HG02623 (cell line): ENCODE measurements at regions not wholly inside any gene's neighbourhood (a gene's known extent, or its start where the extent isn't known, plus 50 kb on each side); places are given as distances from the start of the nearest gene placed in this dataset.

ENCODE experiments used
- ATAC-seq: cut with Tn5 transposase; IDR thresholded peaks from one replicate; pipeline ENCODE4 v1.9.1; 2021; ENCODE audit warnings: moderate library complexity; ENCODE audit not compliant: unreplicated experiment

GRCh38 chrX:69365349-69365748, 138.8 kb upstream of the NALF2 start:
- no peak for ATAC-seq

DNA sequence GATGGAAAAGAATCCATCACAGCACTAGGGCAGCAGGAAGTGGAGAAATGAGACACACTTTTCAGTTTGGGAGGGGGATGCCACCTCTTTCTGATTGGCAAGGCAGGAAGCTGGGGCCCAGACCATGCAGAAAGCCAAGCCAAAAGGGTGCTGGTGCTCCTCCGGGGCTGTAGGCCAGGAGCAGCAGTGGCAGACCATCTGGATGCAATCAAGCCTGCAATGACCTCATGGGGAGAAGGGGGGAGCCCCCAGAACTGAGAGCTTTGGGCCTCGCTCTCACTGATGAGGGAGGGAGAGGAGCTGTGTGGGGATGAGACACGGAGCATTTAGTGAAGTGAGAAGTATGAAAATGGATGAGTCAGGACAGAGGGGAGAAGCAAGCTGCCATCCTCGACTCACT, 141.3 kb upstream of the NALF2 start:
- ATAC-seq: peak; percentile 78

DNA sequence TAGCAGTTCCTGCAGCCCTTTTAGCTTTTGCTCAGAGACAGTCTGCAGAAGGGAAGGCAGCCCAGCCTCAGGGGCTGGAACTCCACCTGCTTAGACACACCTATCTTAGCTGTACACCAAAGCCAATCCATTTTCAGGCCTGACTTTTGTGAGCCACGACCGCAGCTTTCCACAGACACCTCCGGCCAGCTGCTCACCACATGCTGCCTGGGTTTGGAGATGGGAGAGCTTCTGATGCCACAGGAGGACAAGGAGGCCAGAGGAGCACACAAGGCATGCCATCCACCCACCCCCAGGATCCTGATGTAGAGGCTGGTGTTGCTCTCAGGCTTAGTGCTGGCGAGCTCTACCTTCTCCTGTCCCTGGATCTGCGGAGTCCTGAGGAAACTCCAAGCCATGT, 141.8 kb upstream of the NALF2 start:
- ATAC-seq: no peak

- no peak for ATAC-seq
Measured at GRCh38 chrX:69361311-69361845, 142.7 kb upstream of the NALF2 start.

DNA sequence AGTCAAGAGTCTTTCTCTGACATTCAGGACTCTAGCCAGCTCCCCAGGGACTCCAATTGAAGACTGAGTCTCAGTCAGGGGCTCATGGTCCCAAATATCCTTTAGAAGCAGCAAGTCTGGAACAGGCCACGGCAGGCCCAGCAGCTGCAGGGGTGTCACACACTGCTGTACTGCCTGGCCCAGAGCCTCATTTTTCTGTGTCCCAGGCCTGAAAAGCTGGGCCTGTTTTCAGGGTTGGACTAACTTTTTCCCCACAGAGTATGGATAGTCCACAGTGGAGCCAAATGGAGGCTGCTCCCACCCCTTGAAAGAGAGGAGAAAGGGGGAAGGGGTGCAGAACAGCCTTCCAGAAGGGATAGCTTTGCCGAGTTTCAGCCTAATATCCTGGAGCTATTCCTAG, 146.8 kb upstream of the NALF2 start:
- ATAC-seq: no peak

DNA sequence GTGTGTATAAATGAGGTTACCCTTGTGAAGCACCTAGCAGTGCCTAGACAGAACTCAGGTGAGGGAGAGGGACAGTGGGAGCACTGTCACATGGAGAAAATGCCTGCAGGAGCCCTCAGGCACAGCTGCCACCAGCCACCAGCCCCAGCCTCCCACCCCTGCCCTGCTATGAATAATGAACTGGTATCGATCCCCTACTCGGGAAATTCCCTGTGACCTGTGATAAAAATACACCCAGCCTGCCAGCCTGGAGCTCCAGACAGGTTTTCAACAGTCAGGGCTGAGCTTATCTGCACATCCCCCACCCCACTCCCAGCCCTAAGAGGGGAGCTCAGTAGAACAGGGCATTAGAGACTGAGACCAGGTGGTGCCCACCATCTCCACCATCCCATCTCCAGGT, 159.6 kb upstream of the PJA1 start:
- ATAC-seq: no peak

DNA sequence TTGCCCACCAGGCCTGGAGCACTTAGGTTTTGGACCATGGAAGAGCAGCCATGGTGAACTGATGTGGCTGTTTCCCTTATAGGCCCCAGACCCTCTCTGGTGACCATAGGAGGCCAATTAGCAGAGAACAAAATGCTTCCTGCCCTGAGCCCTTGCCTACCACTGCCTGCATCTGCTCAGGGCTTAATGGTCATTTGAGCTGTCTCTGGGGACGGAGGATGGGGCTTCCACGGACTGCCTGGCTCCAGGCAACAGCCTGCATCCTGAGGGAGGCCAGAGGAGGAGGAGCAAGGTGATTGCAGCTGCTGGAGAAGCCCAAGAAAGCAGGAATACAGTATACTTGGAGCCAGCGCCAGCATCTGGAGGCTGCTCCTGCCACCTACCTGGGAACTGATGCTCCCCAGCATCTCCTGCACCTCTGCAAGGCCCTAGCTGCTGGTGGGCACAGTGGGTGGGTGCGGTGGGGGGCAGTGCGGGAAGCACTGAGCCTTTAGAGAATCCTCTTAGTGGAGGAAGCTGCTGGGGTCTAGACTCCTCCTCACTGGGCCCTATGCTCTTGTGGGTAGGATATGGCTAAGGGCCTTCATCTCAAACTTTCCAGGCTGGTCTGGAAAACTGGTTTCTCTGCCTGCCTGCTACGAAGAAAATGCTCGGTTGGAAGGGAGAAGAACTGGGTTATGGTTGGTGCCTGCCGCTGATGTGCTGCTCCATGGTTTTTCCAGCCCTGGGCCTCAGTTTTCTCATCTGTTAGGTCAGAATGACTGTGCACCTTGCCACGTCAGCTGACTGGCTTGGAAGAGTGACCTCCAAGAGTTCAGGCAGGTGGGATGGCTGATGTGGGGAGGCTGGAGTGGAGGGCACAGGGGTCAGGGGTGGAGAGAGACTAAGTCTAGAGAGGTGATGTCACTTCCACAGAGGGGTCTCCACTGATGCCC, 158.8 kb upstream of the PJA1 start:
- ATAC-seq: no peak

DNA sequence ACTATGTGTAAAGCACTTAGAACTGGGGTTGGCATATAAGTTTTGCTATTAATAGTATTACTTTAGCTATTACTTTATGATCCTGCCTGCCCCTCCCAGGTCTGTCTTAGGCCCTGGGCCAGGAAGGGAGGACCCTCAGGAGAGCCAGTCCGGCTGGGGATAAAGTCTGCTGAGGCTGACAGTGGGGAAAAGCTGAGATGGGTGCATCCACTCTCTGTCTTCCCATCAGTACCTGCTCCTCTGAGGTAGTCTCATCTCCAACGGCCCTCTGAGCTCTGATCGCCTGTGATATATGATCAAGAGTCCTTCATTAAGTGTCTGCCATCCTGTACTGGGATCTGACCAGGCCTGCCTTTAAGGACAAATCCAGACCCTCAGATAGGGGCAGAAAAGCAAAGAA, 156.5 kb upstream of the PJA1 start:
- no peak for ATAC-seq

GRCh38 chrX:69321006-69321655, 155.9 kb upstream of the PJA1 start:
- no peak for ATAC-seq

- ATAC-seq: no peak
Measured at GRCh38 chrX:69320116-69320515, 154.9 kb upstream of the PJA1 start.

GRCh38 chrX:69319376-69319775, 154.1 kb upstream of the PJA1 start:
- ATAC-seq: no peak

DNA sequence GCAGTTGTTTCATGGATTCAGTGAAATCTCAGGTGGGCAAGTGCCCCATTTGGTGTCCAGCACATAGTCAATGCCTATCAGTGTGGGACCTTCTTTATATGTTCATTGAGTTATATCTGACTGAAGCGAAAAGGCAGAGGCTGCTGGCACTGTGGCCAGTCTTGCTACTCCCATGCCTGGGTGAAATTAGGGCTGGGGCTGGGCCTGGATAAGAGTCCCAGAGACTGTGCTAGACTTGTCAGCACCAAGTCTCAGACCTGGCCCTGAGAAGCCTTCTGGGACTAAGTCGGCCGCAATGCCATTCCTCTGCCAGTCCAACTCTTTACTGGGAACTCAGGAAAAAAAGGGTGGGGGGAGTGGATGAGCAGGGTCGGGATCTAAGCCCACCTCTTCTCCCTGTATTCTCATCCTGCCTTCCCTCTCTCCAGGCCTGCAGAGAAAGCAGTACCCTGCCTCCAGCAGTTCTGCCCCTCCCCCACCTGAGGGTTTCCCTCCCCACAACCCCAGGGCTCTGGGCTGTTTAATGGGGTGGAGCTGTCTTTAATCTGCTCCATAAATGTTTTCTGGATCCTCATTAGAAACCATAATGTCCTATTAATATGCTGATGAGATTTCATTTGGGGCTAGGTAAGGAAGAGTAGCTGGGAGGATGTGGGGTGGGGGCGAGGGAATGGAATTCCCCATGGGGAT, 153.5 kb upstream of the PJA1 start:
- ATAC-seq: no peak

DNA sequence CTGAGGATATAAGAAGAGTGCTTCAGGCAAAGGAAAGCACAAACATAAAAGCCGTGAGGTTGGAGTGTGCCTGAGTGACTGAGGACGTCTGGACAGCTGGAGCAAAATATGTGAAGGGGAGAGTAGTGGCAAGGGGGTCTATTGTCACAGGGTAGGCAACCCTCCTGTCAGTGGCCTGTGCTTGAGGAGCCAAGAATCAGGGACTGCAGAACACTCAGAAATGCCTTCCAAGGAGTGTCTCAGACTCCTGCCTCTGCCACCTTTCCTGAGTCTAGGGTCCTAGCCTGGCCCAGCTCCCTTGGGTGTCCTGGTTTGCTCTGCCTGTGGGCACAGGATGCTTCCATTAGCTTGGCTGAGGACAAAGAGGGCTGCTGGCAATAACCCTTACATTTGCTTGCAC, 152.5 kb upstream of the PJA1 start:
- ATAC-seq: no peak

- no peak for ATAC-seq
Measured at GRCh38 chrX:69314436-69315348, 149.4 kb upstream of the PJA1 start.

- no peak for ATAC-seq
Measured at GRCh38 chrX:69313617-69314290, 148.5 kb upstream of the PJA1 start.

- no peak for ATAC-seq
Measured at GRCh38 chrX:69311936-69312670, 146.8 kb upstream of the PJA1 start.

GRCh38 chrX:69309074-69309792, 144.0 kb upstream of the PJA1 start:
- ATAC-seq: no peak

DNA sequence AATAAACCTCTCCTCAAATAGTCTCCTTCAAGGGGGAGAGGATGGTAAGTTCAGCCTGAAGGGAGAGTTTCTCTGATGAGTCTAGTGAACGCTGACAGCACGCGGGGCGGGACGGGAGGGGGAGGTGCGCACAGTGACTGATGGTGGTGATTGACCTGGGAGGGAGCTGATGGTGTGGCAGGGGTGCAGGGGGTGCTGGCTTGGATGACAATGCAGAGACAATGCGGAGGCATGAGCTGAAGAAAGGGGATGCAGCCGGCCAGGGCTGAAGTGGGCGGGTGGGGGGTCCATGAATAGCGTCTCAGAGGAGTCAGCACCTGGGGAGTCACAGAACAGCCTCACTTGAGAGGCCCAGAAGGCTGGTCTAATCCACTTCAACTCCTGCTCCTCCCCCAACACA, 142.5 kb upstream of the PJA1 start:
- no peak for ATAC-seq

- no peak for ATAC-seq
Measured at GRCh38 chrX:69307029-69307428, 141.8 kb upstream of the PJA1 start.
